ENCODE measurements at regions not wholly inside any gene's neighbourhood (a gene's known extent, or its start where the extent isn't known, plus 50 kb on each side); places are given as distances from the start of the nearest gene placed in this dataset.

DNA sequence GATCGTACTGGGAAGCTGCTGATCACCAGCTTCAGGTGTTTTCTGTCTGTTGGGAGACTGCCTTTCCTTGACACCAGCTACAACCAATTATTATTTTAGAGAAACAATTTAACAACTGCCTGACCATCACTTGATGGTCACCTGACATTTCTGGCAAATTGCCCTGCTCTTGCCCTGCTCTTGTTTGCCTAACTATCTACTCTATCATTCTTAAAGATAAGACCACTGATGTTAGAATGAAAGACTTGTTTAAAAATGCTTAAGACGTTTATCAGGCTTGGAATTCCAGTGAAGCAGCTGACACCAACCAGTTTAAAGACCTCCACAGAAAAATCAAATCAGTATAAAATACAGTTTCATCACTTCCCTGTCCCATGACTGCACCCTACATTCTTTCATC lies 423.3 kb upstream of the CAMK1G start:
- no peak for TF ChIP-seq POLR2AphosphoS5 (IDR thresholded peaks at IDR 0.05; ENCODE audit: low read depth, low read length)
- no peak for TF ChIP-seq TAF1 (IDR thresholded peaks at IDR 0.05; ENCODE audit: borderline replicate concordance, insufficient read depth, low read length)

All from PFSK-1 (cell line).